OCI-LY7 (cell line): ENCODE measurements at regions not wholly inside any gene's neighbourhood (a gene's known extent, or its start where the extent isn't known, plus 50 kb on each side); places are given as distances from the start of the nearest gene placed in this dataset.

Experiments
- EZH2phosphoT487 ChIP-seq: fragments of 200-600 bp; sonication (generic); IDR thresholded peaks from 2 replicates; pipeline ENCODE4 v1.6.1; 2018; ENCODE audit warnings: low read depth, borderline replicate concordance, mild to moderate bottlenecking, mixed run types, antibody characterized with exemption, low read length, moderate library complexity, mixed read lengths
- TF ChIP-seq, protein P1 (sequence below): fragments of 200-600 bp; sonication (generic); conservative IDR thresholded peaks from 2 replicates; pipeline ENCODE4 v1.5.1; 2014; ENCODE audit warnings: mild to moderate bottlenecking, antibody characterized with exemption, low read length, moderate library complexity, mixed read lengths

DNA sequence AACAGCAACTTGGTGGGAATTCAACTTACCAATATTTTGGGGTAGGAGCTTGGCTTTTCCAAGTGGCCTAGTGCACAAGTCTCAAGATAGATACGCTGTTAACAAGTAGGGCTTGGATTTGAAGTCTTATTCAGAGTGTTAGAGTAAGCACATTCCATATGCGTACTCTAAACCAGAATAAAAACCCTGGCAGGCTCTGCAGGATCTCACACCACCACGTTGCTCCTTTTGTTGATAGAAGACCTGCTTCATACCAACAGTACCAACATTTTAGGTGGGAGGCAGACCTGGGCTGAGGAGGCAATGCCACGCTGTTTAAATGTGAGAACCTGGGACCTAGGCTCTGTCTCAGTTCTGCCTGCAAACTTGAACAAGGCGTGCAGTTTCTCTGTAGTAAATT is 214.0 kb downstream of the RNF144A start:
- TF ChIP-seq, protein P1, sequence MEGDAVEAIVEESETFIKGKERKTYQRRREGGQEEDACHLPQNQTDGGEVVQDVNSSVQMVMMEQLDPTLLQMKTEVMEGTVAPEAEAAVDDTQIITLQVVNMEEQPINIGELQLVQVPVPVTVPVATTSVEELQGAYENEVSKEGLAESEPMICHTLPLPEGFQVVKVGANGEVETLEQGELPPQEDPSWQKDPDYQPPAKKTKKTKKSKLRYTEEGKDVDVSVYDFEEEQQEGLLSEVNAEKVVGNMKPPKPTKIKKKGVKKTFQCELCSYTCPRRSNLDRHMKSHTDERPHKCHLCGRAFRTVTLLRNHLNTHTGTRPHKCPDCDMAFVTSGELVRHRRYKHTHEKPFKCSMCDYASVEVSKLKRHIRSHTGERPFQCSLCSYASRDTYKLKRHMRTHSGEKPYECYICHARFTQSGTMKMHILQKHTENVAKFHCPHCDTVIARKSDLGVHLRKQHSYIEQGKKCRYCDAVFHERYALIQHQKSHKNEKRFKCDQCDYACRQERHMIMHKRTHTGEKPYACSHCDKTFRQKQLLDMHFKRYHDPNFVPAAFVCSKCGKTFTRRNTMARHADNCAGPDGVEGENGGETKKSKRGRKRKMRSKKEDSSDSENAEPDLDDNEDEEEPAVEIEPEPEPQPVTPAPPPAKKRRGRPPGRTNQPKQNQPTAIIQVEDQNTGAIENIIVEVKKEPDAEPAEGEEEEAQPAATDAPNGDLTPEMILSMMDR: no peak
- no peak for TF ChIP-seq EZH2phosphoT487
